ENCODE measurements at regions not wholly inside any gene's neighbourhood (a gene's known extent, or its start where the extent isn't known, plus 50 kb on each side); places are given as distances from the start of the nearest gene placed in this dataset.

GRCh38 chr14:27536748-27537147 lies 938.9 kb upstream of the NOVA1 start:
- Histone ChIP-seq H3K27me3 (ENCODE audit: control insufficient read depth, insufficient read depth, low read length) (no peaks in the 10 kb centered on the region), H3K36me3 (ENCODE audit: control insufficient read depth, insufficient read depth, low read length) (no peaks in the 10 kb centered on the region), H3K4me3 (ENCODE audit: low read depth, low read length) (no peak overlapping the region)
- DNase-seq (ENCODE audit: low read depth) (no peak), FAIRE-seq (no peak)
- no peak for TF ChIP-seq CTCF (IDR thresholded peaks at IDR 0.05; ENCODE audit: insufficient read depth, low read length, severe bottlenecking)

GRCh38 chr14:27546111-27546510 lies 948.3 kb upstream of the NOVA1 start:
- Histone ChIP-seq H3K27me3 (ENCODE audit: control insufficient read depth, insufficient read depth, low read length) (no peaks in the 10 kb centered on the region), H3K36me3 (ENCODE audit: control insufficient read depth, insufficient read depth, low read length) (no peaks in the 10 kb centered on the region), H3K4me3 (ENCODE audit: low read depth, low read length) (no peak overlapping the region)
- FAIRE-seq (no peak), DNase-seq (ENCODE audit: low read depth) (no peak)
- no peak for TF ChIP-seq CTCF (IDR thresholded peaks at IDR 0.05; ENCODE audit: insufficient read depth, low read length, severe bottlenecking)

GRCh38 chr14:27553790-27554189 lies 956.0 kb upstream of the NOVA1 start:
- H3K36me3 ChIP-seq (ENCODE audit: control insufficient read depth, insufficient read depth, low read length), result no peaks in the 10 kb centered on the region
- no peak for DNase-seq (ENCODE audit: low read depth)
- H3K27me3 ChIP-seq (ENCODE audit: control insufficient read depth, insufficient read depth, low read length), result no peaks in the 10 kb centered on the region
- TF ChIP-seq CTCF (IDR thresholded peaks at IDR 0.05; ENCODE audit: insufficient read depth, low read length, severe bottlenecking), result no peak
- no peak overlapping the region for H3K4me3 ChIP-seq (ENCODE audit: low read depth, low read length)
- no peak for FAIRE-seq

GRCh38 chr14:27557445-27557844 lies 959.6 kb upstream of the NOVA1 start:
- H3K27me3 ChIP-seq (ENCODE audit: control insufficient read depth, insufficient read depth, low read length), result no peaks in the 10 kb centered on the region
- DNase-seq (ENCODE audit: low read depth), result no peak
- H3K36me3 ChIP-seq (ENCODE audit: control insufficient read depth, insufficient read depth, low read length), result no peaks in the 10 kb centered on the region
- no peak for TF ChIP-seq CTCF (IDR thresholded peaks at IDR 0.05; ENCODE audit: insufficient read depth, low read length, severe bottlenecking)
- no peak for FAIRE-seq
- no peak overlapping the region for H3K4me3 ChIP-seq (ENCODE audit: low read depth, low read length)

- H3K27me3 ChIP-seq (ENCODE audit: control insufficient read depth, insufficient read depth, low read length), result no peaks in the 10 kb centered on the region
- FAIRE-seq (no peak), DNase-seq (ENCODE audit: low read depth) (no peak)
- no peak for TF ChIP-seq CTCF (IDR thresholded peaks at IDR 0.05; ENCODE audit: insufficient read depth, low read length, severe bottlenecking)
- H3K4me3 ChIP-seq (ENCODE audit: low read depth, low read length), result no peak overlapping the region
- H3K36me3 ChIP-seq (ENCODE audit: control insufficient read depth, insufficient read depth, low read length), result no peaks in the 10 kb centered on the region
These were observed 962.0 kb upstream of the NOVA1 start for GRCh38 chr14:27559848-27560247.

- no peak for TF ChIP-seq CTCF (IDR thresholded peaks at IDR 0.05; ENCODE audit: insufficient read depth, low read length, severe bottlenecking)
- Histone ChIP-seq H3K36me3 (ENCODE audit: control insufficient read depth, insufficient read depth, low read length) (no peaks in the 10 kb centered on the region), H3K4me3 (ENCODE audit: low read depth, low read length) (no peak overlapping the region), H3K27me3 (ENCODE audit: control insufficient read depth, insufficient read depth, low read length) (no peaks in the 10 kb centered on the region)
- DNase-seq (ENCODE audit: low read depth) (no peak), FAIRE-seq (no peak)
These were observed 969.1 kb upstream of the NOVA1 start for GRCh38 chr14:27566843-27567382.

All from bronchial epithelial cell (primary cell).